SK-N-MC (cell line): ENCODE measurements at regions not wholly inside any gene's neighbourhood (a gene's known extent, or its start where the extent isn't known, plus 50 kb on each side); places are given as distances from the start of the nearest gene placed in this dataset.

Experiments used
- EZH2 ChIP-seq: fragments of 200-600 bp; sonication (generic); IDR thresholded peaks from one replicate; pipeline ENCODE4 v1.6.1; 2017; ENCODE audit warnings: antibody characterized with exemption
- FOXP2 ChIP-seq: optimal IDR thresholded peaks from 2 replicates; pipeline ENCODE3; 2011; ENCODE audit warnings: mild to moderate bottlenecking, moderate library complexity; ENCODE audit not compliant: insufficient read depth; ENCODE audit errors: extremely low read length, control extremely low read depth
- POLR2AphosphoS5 ChIP-seq: IDR thresholded peaks from 2 replicates; pipeline ENCODE4 v1.6.1; 2012; ENCODE audit warnings: mild to moderate bottlenecking, low read depth, low read length, borderline replicate concordance

- TF ChIP-seq EZH2 (no peak), POLR2AphosphoS5 (no peak), FOXP2 (no peak)
These were observed 460.6 kb downstream of the AACS start for GRCh38 chr12:125525879-125526278.
